ENCODE measurements at regions not wholly inside any gene's neighbourhood (a gene's known extent, or its start where the extent isn't known, plus 50 kb on each side); places are given as distances from the start of the nearest gene placed in this dataset.

- TF ChIP-seq CTCF (conservative IDR thresholded peaks at IDR 0.05; ENCODE audit: low read length) = no peak
- no peak for TF ChIP-seq EZH2phosphoT487 (IDR thresholded peaks at IDR 0.05; ENCODE audit: borderline replicate concordance, low read depth, low read length)
Measured at GRCh38 chr11:57946628-57947027, 77.1 kb upstream of the OR9Q1 start.

Measured in OCI-LY7 (cell line).